Neural progenitor cell (in vitro differentiated cells): ENCODE measurements at regions not wholly inside any gene's neighbourhood (a gene's known extent, or its start where the extent isn't known, plus 50 kb on each side); places are given as distances from the start of the nearest gene placed in this dataset.

Source experiments
- DNase-seq: peaks from one replicate; pipeline ENCODE4 v3.0.0-alpha.2; 2016; ENCODE audit warnings: low spot score
- H2AFZ ChIP-seq: fragments of 200-600 bp; sonication (generic); replicated peaks from 2 replicates; pipeline ENCODE4 v1.6.1; 2016; ENCODE audit warnings: antibody characterized with exemption
- H3F3A ChIP-seq: fragments of 200-600 bp; sonication (generic); 2 replicates; pipeline ENCODE4 v1.6.1; 2016; ENCODE audit warnings: antibody characterized with exemption, low read depth
- H3K27ac ChIP-seq: fragments of 200-600 bp; sonication (generic); 2 replicates; pipeline ENCODE4 v1.5.1; 2016; ENCODE audit warnings: mild to moderate bottlenecking
- H3K27me3 ChIP-seq: fragments of 200-600 bp; sonication (generic); 2 replicates; pipeline ENCODE4 v1.6.1; 2016; ENCODE audit warnings: mild to moderate bottlenecking, moderate library complexity
- H3K36me3 ChIP-seq: fragments of 200-600 bp; sonication (generic); 2 replicates; pipeline ENCODE4 v1.5.1; 2016
- H3K4me1 ChIP-seq: fragments of 200-600 bp; sonication (generic); 2 replicates; pipeline ENCODE4 v1.6.1; 2016; ENCODE audit warnings: mixed run types
- H3K4me2 ChIP-seq: fragments of 200-600 bp; sonication (generic); 2 replicates; pipeline ENCODE4 v1.6.1; 2016
- H3K4me3 ChIP-seq: fragments of 200-600 bp; sonication (generic); 2 replicates; pipeline ENCODE4 v1.5.1; 2016
- H3K79me2 ChIP-seq: fragments of 200-600 bp; sonication (generic); 2 replicates; pipeline ENCODE4 v1.6.1; 2016; ENCODE audit warnings: low read depth
- H3K9ac ChIP-seq: fragments of 200-600 bp; sonication (generic); 2 replicates; pipeline ENCODE4 v1.6.1; 2016
- H3K9me3 ChIP-seq: fragments of 200-600 bp; sonication (generic); 2 replicates; pipeline ENCODE4 v1.5.1; 2016; ENCODE audit warnings: low read depth
- H4K20me1 ChIP-seq: fragments of 200-600 bp; sonication (generic); 2 replicates; pipeline ENCODE4 v1.6.1; 2016; ENCODE audit warnings: low read depth
- H3K27ac Mint-ChIP-seq: 3 replicates; pipeline ENCODE4 v1.8.0; 2021; ENCODE audit warnings: mixed read lengths
- H3K27me3 Mint-ChIP-seq: 2 replicates; pipeline ENCODE4 v1.8.0; 2022; ENCODE audit warnings: low read depth, mild to moderate bottlenecking, inconsistent platforms, moderate library complexity, mixed read lengths; ENCODE audit not compliant: insufficient read depth
- H3K36me3 Mint-ChIP-seq: 3 replicates; pipeline ENCODE4 v1.8.0; 2021; ENCODE audit warnings: mixed read lengths
- H3K4me1 Mint-ChIP-seq: 3 replicates; pipeline ENCODE4 v1.8.0; 2021; ENCODE audit warnings: mixed read lengths
- H3K4me3 Mint-ChIP-seq: 3 replicates; pipeline ENCODE4 v1.8.0; 2021; ENCODE audit warnings: mild to moderate bottlenecking, moderate library complexity, mixed read lengths
- H3K9me3 Mint-ChIP-seq: 3 replicates; pipeline ENCODE4 v1.8.0; 2020; ENCODE audit warnings: mixed read lengths
- CTCF ChIP-seq: fragments of 200-600 bp; sonication (generic); IDR thresholded peaks from 2 replicates; pipeline ENCODE4 v1.5.1; 2017; ENCODE audit warnings: antibody characterized with exemption, mild to moderate bottlenecking
- EZH2 ChIP-seq: fragments of 200-600 bp; sonication (generic); IDR thresholded peaks from 2 replicates; pipeline ENCODE4 v1.6.1; 2017; ENCODE audit warnings: antibody characterized with exemption, mild to moderate bottlenecking, moderate library complexity
- EZH2phosphoT487 ChIP-seq: fragments of 200-600 bp; sonication (generic); IDR thresholded peaks from 2 replicates; pipeline ENCODE4 v1.6.1; 2017; ENCODE audit warnings: antibody characterized with exemption

- H3K27ac Mint-ChIP-seq, result no peak overlapping the region
- H3K4me2 ChIP-seq, result no peak overlapping the region
Observed at GRCh38 chr5:39605145-39605544, 180.4 kb upstream of the DAB2 start.

GRCh38 chr5:39604491-39604890, 179.7 kb upstream of the DAB2 start:
- H3K36me3 Mint-ChIP-seq, result no peaks in the 10 kb centered on the region
- Histone ChIP-seq H3K27ac (no peak overlapping the region), H2AFZ (no peak overlapping the region), H3K9me3 (no peaks in the 10 kb centered on the region), H3K4me2 (no peak overlapping the region), H3K4me1 (no peaks in the 10 kb centered on the region), H3K36me3 (no peaks in the 10 kb centered on the region), H3K4me3 (no peak overlapping the region), H3K27me3 (no peaks in the 10 kb centered on the region), H4K20me1 (no peaks in the 10 kb centered on the region), H3K9ac (no peak overlapping the region), H3F3A (no peaks in the 10 kb centered on the region), H3K79me2 (no peaks in the 10 kb centered on the region)
- no peaks in the 10 kb centered on the region for H3K4me1 Mint-ChIP-seq
- H3K27me3 Mint-ChIP-seq, result no peaks in the 10 kb centered on the region
- no peak for DNase-seq
- H3K4me3 Mint-ChIP-seq, result no peak overlapping the region
- H3K9me3 Mint-ChIP-seq, result no peaks in the 10 kb centered on the region
- H3K27ac Mint-ChIP-seq, result no peak overlapping the region
- no peak for TF ChIP-seq EZH2
- no peak for TF ChIP-seq EZH2phosphoT487
- TF ChIP-seq CTCF, result no peak

More at GRCh38 chr5:39605145-39605544, 180.4 kb upstream of the DAB2 start:
- no peak for DNase-seq
- Histone ChIP-seq H3K36me3 (no peaks in the 10 kb centered on the region), H4K20me1 (no peaks in the 10 kb centered on the region), H3K27ac (no peak overlapping the region), H3K27me3 (no peaks in the 10 kb centered on the region), H3K9ac (no peak overlapping the region), H3F3A (no peaks in the 10 kb centered on the region), H3K4me1 (no peaks in the 10 kb centered on the region), H3K9me3 (no peaks in the 10 kb centered on the region), H3K79me2 (no peaks in the 10 kb centered on the region), H2AFZ (no peak overlapping the region), H3K4me3 (no peak overlapping the region)
- Mint-ChIP-seq H3K4me3 (no peak overlapping the region), H3K27me3 (no peaks in the 10 kb centered on the region), H3K36me3 (no peaks in the 10 kb centered on the region), H3K9me3 (no peaks in the 10 kb centered on the region), H3K4me1 (no peaks in the 10 kb centered on the region)
- no peak for TF ChIP-seq CTCF
- no peak for TF ChIP-seq EZH2
- TF ChIP-seq EZH2phosphoT487, result no peak

GRCh38 chr5:39599721-39600431, 175.1 kb upstream of the DAB2 start:
- H3K9me3 ChIP-seq, result no peaks in the 10 kb centered on the region
- no peaks in the 10 kb centered on the region for H3K27me3 ChIP-seq
- Mint-ChIP-seq H3K27ac (no peak overlapping the region), H3K27me3 (peaks cover 2% of the 10 kb centered on the region), H3K4me1 (no peaks in the 10 kb centered on the region), H3K4me3 (no peak overlapping the region), H3K9me3 (no peaks in the 10 kb centered on the region), H3K36me3 (no peaks in the 10 kb centered on the region)
- DNase-seq, result peak; percentile 15
- H3K4me1 ChIP-seq, result no peaks in the 10 kb centered on the region
- peak; percentile 60 for TF ChIP-seq CTCF
- no peak for TF ChIP-seq EZH2
- no peaks in the 10 kb centered on the region for H4K20me1 ChIP-seq
- H3F3A ChIP-seq, result no peaks in the 10 kb centered on the region
- H3K4me3 ChIP-seq, result no peak overlapping the region
- H3K36me3 ChIP-seq, result no peaks in the 10 kb centered on the region
- peak overlapping the region; percentile 20 for H2AFZ ChIP-seq
- H3K9ac ChIP-seq, result no peak overlapping the region
- H3K79me2 ChIP-seq, result no peaks in the 10 kb centered on the region
- no peak overlapping the region for H3K27ac ChIP-seq
- H3K4me2 ChIP-seq, result no peak overlapping the region
